Activated CD4-positive, alpha-beta memory T cell treated with anti-CD3 and anti-CD28 coated beads for 36 hours (primary cell): ENCODE measurements at regions not wholly inside any gene's neighbourhood (a gene's known extent, or its start where the extent isn't known, plus 50 kb on each side); places are given as distances from the start of the nearest gene placed in this dataset.

Experiments used
- CTCF ChIA-PET: fragments of 350-600 bp; sonication (Branson Sonifier 250); formaldehyde crosslinking; loops from one replicate; lab custom pipeline; 2021; ENCODE audit warnings: antibody characterized with exemption, inconsistent platforms; lab: Charles Lee
- POLR2A ChIA-PET: fragments of 350-600 bp; sonication (Branson Sonifier 250); formaldehyde crosslinking; loops from one replicate; lab custom pipeline; 2021; ENCODE audit warnings: antibody characterized with exemption; lab: Charles Lee
- DNase-seq: peaks from one replicate; pipeline ENCODE4 v3.0.0-alpha.2; 2020
- H3K27ac Mint-ChIP-seq: one replicate; pipeline ENCODE4 v1.8.0; 2021; ENCODE audit warnings: mixed read lengths
- H3K27me3 Mint-ChIP-seq: one replicate; pipeline ENCODE4 v1.8.0; 2021; ENCODE audit warnings: mixed read lengths
- H3K36me3 Mint-ChIP-seq: one replicate; pipeline ENCODE4 v1.8.0; 2021; ENCODE audit warnings: mixed read lengths
- H3K4me1 Mint-ChIP-seq: one replicate; pipeline ENCODE4 v1.8.0; 2021; ENCODE audit warnings: low read depth, mixed read lengths
- H3K4me3 Mint-ChIP-seq: one replicate; pipeline ENCODE4 v1.8.0; 2021; ENCODE audit warnings: mild to moderate bottlenecking, mixed read lengths
- H3K9me3 Mint-ChIP-seq: one replicate; pipeline ENCODE4 v1.8.0; 2021; ENCODE audit warnings: mixed read lengths
- intact Hi-C: fragments of 100-400 bp; cut with micrococcal nuclease; formaldehyde crosslinking; loops from one replicate; pipeline ENCODE4 v1.15.1; 2023

- H3K27me3 Mint-ChIP-seq = peaks cover 4% of the 10 kb centered on the region
- intact Hi-C loops = no loop called here
- CTCF ChIA-PET = no interaction called here
- DNase-seq = no peak
- H3K36me3 Mint-ChIP-seq = no peaks in the 10 kb centered on the region
- H3K4me3 Mint-ChIP-seq = no peak overlapping the region
- H3K27ac Mint-ChIP-seq = no peak overlapping the region
- no peaks in the 10 kb centered on the region for H3K4me1 Mint-ChIP-seq
- no peaks in the 10 kb centered on the region for H3K9me3 Mint-ChIP-seq
- POLR2A ChIA-PET = no interaction called here
Measured at GRCh38 chr2:120564213-120565094, 171.2 kb upstream of the GLI2 start.

DNA sequence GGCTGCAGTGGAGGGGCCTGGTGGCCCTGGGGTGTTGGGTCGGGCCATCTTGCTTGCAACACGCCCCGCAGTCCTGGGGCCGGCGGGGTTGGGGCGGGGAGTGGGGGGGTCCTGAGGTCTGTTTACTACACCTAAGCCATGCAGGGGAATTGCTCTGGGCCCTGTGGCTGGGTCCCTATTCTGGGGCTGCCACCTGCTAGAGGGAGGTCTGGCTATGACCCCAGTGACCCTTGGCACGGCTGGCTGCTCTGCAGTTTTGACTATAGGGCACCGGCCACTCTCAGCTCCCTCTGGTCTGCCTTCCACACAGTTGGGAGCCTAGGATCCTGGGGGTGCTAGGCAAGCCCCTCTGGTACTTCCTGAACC, 170.6 kb upstream of the GLI2 start:
- Mint-ChIP-seq H3K36me3 (no peaks in the 10 kb centered on the region), H3K4me1 (no peaks in the 10 kb centered on the region), H3K9me3 (no peaks in the 10 kb centered on the region), H3K4me3 (no peak overlapping the region), H3K27me3 (peaks cover 2% of the 10 kb centered on the region), H3K27ac (no peak overlapping the region)
- intact Hi-C loops = no loop called here
- POLR2A ChIA-PET = no interaction called here
- CTCF ChIA-PET = no interaction called here
- no peak for DNase-seq

- intact Hi-C loops = no loop called here
Measured at GRCh38 chr2:120565929-120566328, 169.7 kb upstream of the GLI2 start.

DNA sequence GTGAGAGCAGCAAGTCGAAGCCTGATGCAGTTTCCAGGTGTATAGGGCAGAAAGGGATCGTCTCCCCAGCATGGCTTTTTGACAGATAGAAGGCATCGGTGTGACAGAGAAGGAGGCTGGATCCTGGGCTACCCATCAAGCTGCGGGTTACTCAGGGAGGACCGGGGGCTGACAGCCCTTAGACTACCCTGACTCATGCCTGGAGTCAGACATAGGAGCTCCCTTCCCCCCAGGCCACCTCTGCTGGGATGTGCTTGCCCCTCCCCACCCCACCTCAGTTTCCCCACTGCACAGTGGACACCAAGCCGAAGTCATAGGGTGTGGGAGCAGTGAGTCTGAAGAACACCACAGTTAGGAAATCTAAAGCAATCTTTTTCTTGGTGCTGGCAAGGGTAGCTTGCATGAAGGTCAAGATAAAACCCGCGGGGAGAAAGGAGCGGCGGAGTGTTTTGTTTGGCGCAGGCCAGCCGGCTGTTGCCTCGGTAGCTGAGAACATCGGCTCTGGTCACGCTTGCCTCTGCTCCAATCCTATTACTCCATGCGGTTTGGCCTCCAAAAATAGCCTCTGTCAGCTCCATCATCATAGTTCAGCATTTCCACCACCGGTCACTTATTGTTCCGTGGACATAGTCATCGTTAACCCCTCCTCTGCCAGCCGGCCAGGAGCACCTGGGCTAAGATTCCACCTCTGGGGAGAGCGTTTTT, 169.2 kb upstream of the GLI2 start:
- Mint-ChIP-seq H3K27ac (no peak overlapping the region), H3K4me1 (no peaks in the 10 kb centered on the region), H3K4me3 (no peak overlapping the region), H3K36me3 (no peaks in the 10 kb centered on the region), H3K27me3 (peaks cover 2% of the 10 kb centered on the region), H3K9me3 (no peaks in the 10 kb centered on the region)
- ChIA-PET POLR2A (no interaction called here), CTCF (no interaction called here)
- intact Hi-C loops = no loop called here
- no peak for DNase-seq

More at GRCh38 chr2:120565929-120566328, 169.7 kb upstream of the GLI2 start:
- no peak for DNase-seq
- no peak overlapping the region for H3K27ac Mint-ChIP-seq
- no peaks in the 10 kb centered on the region for H3K36me3 Mint-ChIP-seq
- POLR2A ChIA-PET = no interaction called here
- no peaks in the 10 kb centered on the region for H3K9me3 Mint-ChIP-seq
- no peak overlapping the region for H3K4me3 Mint-ChIP-seq
- H3K4me1 Mint-ChIP-seq = no peaks in the 10 kb centered on the region
- H3K27me3 Mint-ChIP-seq = peaks cover 2% of the 10 kb centered on the region
- CTCF ChIA-PET = no interaction called here

DNA sequence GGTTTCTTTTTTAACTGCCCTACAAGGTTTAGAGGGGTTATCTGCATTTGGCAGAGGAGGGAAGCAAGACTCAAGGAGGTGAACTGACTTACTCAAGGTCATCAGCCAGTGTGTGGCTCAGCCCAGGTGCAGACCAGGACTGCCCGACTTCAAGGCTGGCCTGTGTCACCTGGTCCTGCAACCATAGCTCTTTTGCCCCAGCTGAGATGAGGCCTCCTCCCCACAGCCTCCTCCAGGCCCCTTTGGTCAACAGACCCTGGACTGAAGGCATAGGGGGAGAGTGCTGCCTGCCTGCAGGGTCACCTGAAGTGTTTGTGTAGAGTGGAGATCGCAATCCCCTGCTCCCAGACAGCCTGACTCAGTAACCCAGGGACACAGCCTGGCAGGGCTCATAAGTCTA, 168.5 kb upstream of the GLI2 start:
- no peaks in the 10 kb centered on the region for H3K4me1 Mint-ChIP-seq
- no peak overlapping the region for H3K27ac Mint-ChIP-seq
- intact Hi-C loops = no loop called here
- H3K9me3 Mint-ChIP-seq = no peaks in the 10 kb centered on the region
- H3K27me3 Mint-ChIP-seq = peaks cover 2% of the 10 kb centered on the region
- H3K36me3 Mint-ChIP-seq = no peaks in the 10 kb centered on the region
- ChIA-PET CTCF (no interaction called here), POLR2A (no interaction called here)
- no peak for DNase-seq
- no peak overlapping the region for H3K4me3 Mint-ChIP-seq

GRCh38 chr2:120568089-120568974, 167.3 kb upstream of the GLI2 start:
- no peak for DNase-seq
- Mint-ChIP-seq H3K4me3 (no peak overlapping the region), H3K27ac (no peak overlapping the region), H3K27me3 (no peaks in the 10 kb centered on the region), H3K36me3 (no peaks in the 10 kb centered on the region), H3K9me3 (no peaks in the 10 kb centered on the region), H3K4me1 (no peaks in the 10 kb centered on the region)
- ChIA-PET POLR2A (no interaction called here), CTCF (no interaction called here)
- intact Hi-C loops = no loop called here

DNA sequence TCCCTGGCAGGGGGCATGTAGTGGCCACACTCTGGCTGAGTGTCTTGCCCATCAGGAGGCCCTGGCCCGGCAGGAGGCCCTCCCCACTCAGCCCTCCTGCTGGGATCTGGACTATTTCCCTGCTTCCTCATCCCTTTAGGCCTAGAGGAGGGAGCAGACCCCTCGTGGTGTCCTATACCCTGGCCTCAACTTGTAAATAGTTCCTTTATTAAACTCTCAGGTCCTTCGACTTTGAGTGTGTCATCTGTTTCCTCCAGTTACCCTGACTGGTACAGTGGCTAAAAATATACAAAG, 166.7 kb upstream of the GLI2 start:
- Mint-ChIP-seq H3K4me1 (no peaks in the 10 kb centered on the region), H3K4me3 (no peak overlapping the region), H3K27me3 (no peaks in the 10 kb centered on the region), H3K36me3 (no peaks in the 10 kb centered on the region), H3K27ac (no peak overlapping the region), H3K9me3 (no peaks in the 10 kb centered on the region)
- no peak for DNase-seq
- intact Hi-C loops = no loop called here
- ChIA-PET CTCF (no interaction called here), POLR2A (no interaction called here)

DNA sequence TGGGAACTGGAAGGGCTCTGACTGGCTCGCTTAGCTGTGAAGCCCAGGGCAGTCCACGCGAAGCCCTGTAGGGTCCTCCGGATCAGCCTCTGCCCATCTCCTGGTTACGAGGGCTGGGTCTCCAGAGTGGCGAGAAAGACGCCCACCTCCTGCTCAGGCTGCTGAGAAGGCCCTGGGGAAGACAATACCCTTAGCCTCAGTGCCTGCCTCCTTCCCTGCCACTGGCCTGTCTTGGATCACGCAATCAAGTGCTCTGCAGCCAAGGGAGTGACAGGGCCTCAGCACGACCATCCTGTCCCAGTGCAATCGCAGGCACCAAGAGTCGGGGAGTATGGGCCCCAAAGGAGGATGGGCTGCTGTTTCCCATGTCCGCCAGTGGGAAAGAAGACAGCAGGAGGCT, 165.7 kb upstream of the GLI2 start:
- ChIA-PET CTCF (no interaction called here), POLR2A (no interaction called here)
- Mint-ChIP-seq H3K9me3 (no peaks in the 10 kb centered on the region), H3K36me3 (no peaks in the 10 kb centered on the region), H3K27ac (no peak overlapping the region), H3K27me3 (no peaks in the 10 kb centered on the region), H3K4me1 (no peaks in the 10 kb centered on the region), H3K4me3 (no peak overlapping the region)
- intact Hi-C loops = no loop called here
- DNase-seq = no peak

DNA sequence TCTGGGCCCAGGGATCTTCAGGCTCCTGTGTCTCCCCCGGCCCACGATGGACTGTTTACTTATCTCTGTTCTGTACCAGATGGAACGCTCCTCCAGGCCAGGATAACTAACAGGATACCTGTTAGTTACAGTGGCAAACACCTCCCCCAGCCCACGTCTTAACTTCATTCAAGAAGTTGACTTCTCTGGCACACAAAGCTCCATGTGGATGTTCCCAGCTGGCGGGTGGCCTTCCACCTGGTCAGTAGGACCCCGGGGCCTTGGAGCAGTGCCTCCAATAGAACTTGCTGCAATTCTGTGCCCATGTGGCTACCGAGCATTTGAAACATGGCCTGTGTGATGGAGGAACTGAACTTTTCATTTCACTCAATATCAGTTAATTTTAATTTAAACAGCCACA, 165.1 kb upstream of the GLI2 start:
- Mint-ChIP-seq H3K4me3 (no peak overlapping the region), H3K27me3 (no peaks in the 10 kb centered on the region), H3K27ac (no peak overlapping the region), H3K9me3 (no peaks in the 10 kb centered on the region), H3K4me1 (no peaks in the 10 kb centered on the region), H3K36me3 (no peaks in the 10 kb centered on the region)
- intact Hi-C loops = no loop called here
- no peak for DNase-seq
- POLR2A ChIA-PET = no interaction called here
- CTCF ChIA-PET = no interaction called here

GRCh38 chr2:120571015-120571728, 164.5 kb upstream of the GLI2 start:
- Mint-ChIP-seq H3K36me3 (no peaks in the 10 kb centered on the region), H3K4me3 (no peak overlapping the region), H3K27ac (no peak overlapping the region), H3K9me3 (no peaks in the 10 kb centered on the region), H3K27me3 (peaks cover 3% of the 10 kb centered on the region), H3K4me1 (no peaks in the 10 kb centered on the region)
- CTCF ChIA-PET = no interaction called here
- intact Hi-C loops = no loop called here
- POLR2A ChIA-PET = no interaction called here
- DNase-seq = no peak

DNA sequence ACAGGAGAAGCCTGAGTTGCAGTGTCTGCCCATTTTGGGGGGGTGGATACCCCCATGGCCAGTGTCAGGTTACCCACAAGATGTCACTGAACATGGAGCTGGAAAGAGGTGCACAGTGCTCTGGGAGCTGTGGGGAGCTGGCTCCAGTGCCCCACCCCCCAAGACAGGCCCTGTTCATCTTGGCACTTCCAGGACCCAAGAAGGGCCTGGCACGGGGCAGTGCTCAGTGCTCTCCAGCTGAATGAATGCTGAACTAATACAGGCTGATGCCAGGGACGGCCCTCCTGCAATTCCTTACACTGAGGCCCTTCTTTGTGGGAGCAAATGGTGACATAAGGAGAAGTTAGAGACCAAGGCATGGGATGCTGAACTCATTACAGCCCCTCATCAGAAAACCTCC, 163.4 kb upstream of the GLI2 start:
- no peaks in the 10 kb centered on the region for H3K36me3 Mint-ChIP-seq
- H3K27ac Mint-ChIP-seq = no peak overlapping the region
- no peak for DNase-seq
- no peaks in the 10 kb centered on the region for H3K4me1 Mint-ChIP-seq
- H3K4me3 Mint-ChIP-seq = no peak overlapping the region
- H3K27me3 Mint-ChIP-seq = peaks cover 7% of the 10 kb centered on the region
- H3K9me3 Mint-ChIP-seq = no peaks in the 10 kb centered on the region
- ChIA-PET POLR2A (no interaction called here), CTCF (no interaction called here)
- intact Hi-C loops = no loop called here

DNA sequence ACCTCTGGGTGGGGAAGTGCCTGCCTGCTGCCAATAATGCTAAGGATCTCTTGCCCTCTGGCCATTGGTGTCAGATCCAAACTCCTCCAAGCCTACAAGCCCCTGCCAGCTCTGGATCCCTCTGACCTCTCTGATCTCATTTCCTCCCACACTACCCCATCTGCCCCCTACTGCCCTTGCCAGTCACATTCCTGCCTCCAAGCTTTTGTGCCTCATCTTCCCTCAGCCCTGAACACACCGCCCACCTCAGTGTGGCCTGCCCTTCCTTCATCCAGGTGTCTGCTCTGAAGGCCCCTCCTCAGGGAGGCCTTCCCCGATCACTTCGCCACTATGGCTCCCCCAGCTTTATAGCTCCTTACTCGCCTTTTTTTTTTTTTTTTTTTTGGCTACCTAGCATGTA, 161.0 kb upstream of the GLI2 start:
- DNase-seq = no peak
- peaks cover 10% of the 10 kb centered on the region for H3K27me3 Mint-ChIP-seq
- H3K4me3 Mint-ChIP-seq = no peak overlapping the region
- POLR2A ChIA-PET = no interaction called here
- no peak overlapping the region for H3K27ac Mint-ChIP-seq
- H3K36me3 Mint-ChIP-seq = no peaks in the 10 kb centered on the region
- H3K9me3 Mint-ChIP-seq = no peaks in the 10 kb centered on the region
- CTCF ChIA-PET = no interaction called here
- no peaks in the 10 kb centered on the region for H3K4me1 Mint-ChIP-seq
- intact Hi-C loops = no loop called here
